K562 (cell line): ENCODE measurements at regions not wholly inside any gene's neighbourhood (a gene's known extent, or its start where the extent isn't known, plus 50 kb on each side); places are given as distances from the start of the nearest gene placed in this dataset.

Experiments
- ATAC-seq: fragments of 200-7000 bp; cut with Tn5 transposase; 3 replicates; pipeline ENCODE4 v1.9.1; 2020; ENCODE audit warnings: moderate library complexity
- BruUV-seq: library from RNA; stranded (reverse); fragments of 400-500 nt; replicated peaks from 2 replicates; lab custom pipeline; 2021; lab: Mats Ljungman, UMichigan
- CTCF ChIA-PET: fragments of 300-600 bp; formaldehyde crosslinking; extraction: SDS; loops from one replicate; lab custom pipeline; 2021; ENCODE audit warnings: low intra/inter-chr PET ratio; lab: Yijun Ruan, JAX
- POLR2A ChIA-PET: fragments of 300-600, 350-650 bp; sonication (Branson Sonifier 250); formaldehyde crosslinking; extraction: SDS; loops from one replicate; lab custom pipeline; 2021; ENCODE audit warnings: antibody characterized with exemption, inconsistent platforms; lab: Yijun Ruan, JAX
- DNase-seq, 4 experiments: peaks; one replicate each; pipeline versions ENCODE4 v3.0.0 to v3.0.0-alpha.2; 2011 to 2018; ENCODE audit warnings: low spot score in 3 of 4, mixed read lengths in 3 of 4; ENCODE audit errors: extremely low read depth in 1 of 4
- FAIRE-seq: peaks from 2 replicates; lab custom pipeline; 2011; peaks lifted over from hg19 to GRCh38; lab: Jason Lieb, UNC
- H2AFZ ChIP-seq: 2 replicates; pipeline ENCODE4 v1.6.0; 2011; ENCODE audit warnings: low read depth, low read length, control low read depth, inconsistent platforms
- H3K27ac ChIP-seq: fragments of 200-600 bp; 3 replicates; pipeline ENCODE4 v1.8.0; 2011; ENCODE audit warnings: low read depth, mild to moderate bottlenecking, control low read depth, inconsistent platforms, low read length, moderate library complexity, mixed read lengths; ENCODE audit errors: extremely low read depth
- H3K27me3 ChIP-seq, 2 experiments: fragments of 300-600 bp in 1 of 2; 2 replicates in 1 of 2; 3 replicates in 1 of 2; pipeline versions ENCODE4 v1.6.0 to v1.8.0; 2011; ENCODE audit warnings: inconsistent platforms in 2 of 2, low read length in 2 of 2, mild to moderate bottlenecking in 1 of 2, mixed read lengths in 1 of 2, moderate library complexity in 1 of 2; ENCODE audit not compliant: control insufficient read depth in 2 of 2, insufficient read depth in 2 of 2
- H3K36me3 ChIP-seq: fragments of 300-600 bp; 3 replicates; pipeline ENCODE4 v1.8.0; 2011; ENCODE audit warnings: mild to moderate bottlenecking, low read length, inconsistent platforms; ENCODE audit not compliant: control insufficient read depth, insufficient read depth
- H3K4me1 ChIP-seq, 2 experiments: fragments of 200-600 bp in 1 of 2; replicated peaks in 1 of 2; 2 replicates in 1 of 2; 3 replicates in 1 of 2; pipeline versions ENCODE4 v1.5.1 to v1.8.0; 2011; ENCODE audit warnings: inconsistent platforms in 2 of 2, low read length in 2 of 2, mild to moderate bottlenecking in 1 of 2, mixed read lengths in 1 of 2, moderate library complexity in 1 of 2; ENCODE audit not compliant: control insufficient read depth in 2 of 2, insufficient read depth in 2 of 2
- H3K4me2 ChIP-seq: 2 replicates; pipeline ENCODE4 v1.6.1; 2011; ENCODE audit warnings: low read length, control low read depth, inconsistent platforms, mixed read lengths; ENCODE audit not compliant: insufficient read depth
- H3K4me3 ChIP-seq: fragments of 200-600 bp; sonication (generic), shearing (Covaris generic); 2 replicates; pipeline ENCODE4 v1.5.1; 2016; ENCODE audit warnings: control low read depth, inconsistent platforms
- H3K79me2 ChIP-seq: fragments of 200-600 bp; 3 replicates; pipeline ENCODE4 v1.8.0; 2011; ENCODE audit warnings: low read length, inconsistent platforms; ENCODE audit not compliant: control insufficient read depth, insufficient read depth
- H3K9ac ChIP-seq, 2 experiments: 2 replicates each; pipeline versions ENCODE4 v1.6.0 to v1.6.1; 2011; ENCODE audit warnings: low read depth in 2 of 2, low read length in 2 of 2, control low read depth in 1 of 2, inconsistent platforms in 1 of 2, mild to moderate bottlenecking in 1 of 2, mixed read lengths in 1 of 2; ENCODE audit not compliant: insufficient read depth in 1 of 2
- H3K9me1 ChIP-seq: one replicate; pipeline ENCODE4 v1.6.0; 2011; ENCODE audit warnings: inconsistent platforms, mild to moderate bottlenecking, low read length, moderate library complexity; ENCODE audit not compliant: control insufficient read depth, insufficient read depth
- H3K9me3 ChIP-seq: replicated peaks from 2 replicates; pipeline ENCODE4 v1.5.1; 2011; ENCODE audit warnings: low read depth, low read length, inconsistent platforms; ENCODE audit not compliant: control insufficient read depth, insufficient read depth
- H4K20me1 ChIP-seq: replicated peaks from 2 replicates; pipeline ENCODE4 v1.6.1; 2011; ENCODE audit warnings: low read length, inconsistent platforms, mixed read lengths; ENCODE audit not compliant: control insufficient read depth, insufficient read depth
- BCL6 ChIP-seq: fragments of 250-450 bp; sonication (Bioruptor Pico); IDR thresholded peaks from 2 replicates; pipeline ENCODE4 v1.4.0; 2020
- E2F4 ChIP-seq: sonication (generic); formaldehyde crosslinking; IDR thresholded peaks from 2 replicates; pipeline ENCODE4 v1.8.0; 2022; ENCODE audit warnings: mild to moderate bottlenecking, low read depth, missing genetic modification reagents
- FOXP4 ChIP-seq: sonication (generic); formaldehyde crosslinking; IDR thresholded peaks from 2 replicates; pipeline ENCODE4 v1.8.0; 2022; ENCODE audit warnings: mild to moderate bottlenecking, missing genetic modification reagents, borderline replicate concordance
- NCOA6 ChIP-seq: fragments of 450-650 bp; IDR thresholded peaks from 2 replicates; pipeline ENCODE4 v1.6.1; 2017; ENCODE audit warnings: mild to moderate bottlenecking
- NFE2L1 ChIP-seq: fragments of 450-650 bp; IDR thresholded peaks from 2 replicates; pipeline ENCODE4 v1.6.1; 2016; ENCODE audit warnings: missing genetic modification characterization, low read depth, mild to moderate bottlenecking, missing compliant biosample characterization, moderate library complexity, borderline replicate concordance
- NFRKB ChIP-seq: fragments of 450-650 bp; IDR thresholded peaks from 2 replicates; pipeline ENCODE4 v1.6.1; 2016; ENCODE audit warnings: low read depth
- in situ Hi-C: fragments of 300-500 bp; cut with MboI; formaldehyde crosslinking; loops from 4 replicates; pipeline ENCODE4 v1.15.0; 2018; ENCODE audit warnings: inconsistent platforms, mixed read lengths
- intact Hi-C: fragments of 100-400 bp; cut with micrococcal nuclease; formaldehyde crosslinking; loops from 2 replicates; pipeline ENCODE4 v1.14.2; 2022

GRCh38 chr5:103793595-103794182, 231.1 kb upstream of the NUDT12 start:
- H3K27me3 ChIP-seq, result no peaks in the 10 kb centered on the region
- FAIRE-seq (no peak), DNase-seq (no peak), ATAC-seq (no peak)
- intact Hi-C loops, result no loop called here
- no peak overlapping the region for H3K4me3 ChIP-seq
- no peak overlapping the region for H3K4me2 ChIP-seq
- TF ChIP-seq NCOA6, result no peak
- TF ChIP-seq E2F4 (CRISPR knock-in tag), result no peak
- TF ChIP-seq NFE2L1, result no peak
- TF ChIP-seq BCL6 (CRISPR knock-in tag), result no peak
- no peak for TF ChIP-seq NFRKB
- no peak for TF ChIP-seq FOXP4
- no peak overlapping the region for H2AFZ ChIP-seq
- in situ Hi-C loops, result no loop called here
- no peaks in the 10 kb centered on the region for H4K20me1 ChIP-seq
- H3K79me2 ChIP-seq, result no peaks in the 10 kb centered on the region
- no peaks in the 10 kb centered on the region for H3K4me1 ChIP-seq
- no TSS peak for BruUV-seq
- no peak overlapping the region for H3K9ac ChIP-seq
- H3K27ac ChIP-seq, result no peak overlapping the region
- no peaks in the 10 kb centered on the region for H3K36me3 ChIP-seq
- no peaks in the 10 kb centered on the region for H3K9me1 ChIP-seq
- CTCF ChIA-PET, result no interaction called here
- POLR2A ChIA-PET, result interaction anchor here (0.6 to 1.2 kb wide), 2 partner anchors 14 to 375 kb away, joined by 3 read pairs; no protein-coding TSS in a partner anchor
- no peaks in the 10 kb centered on the region; the same call in 1 of the 2 replicates for H3K9me3 ChIP-seq
